Endothelial cell (in vitro differentiated cells): ENCODE measurements at regions not wholly inside any gene's neighbourhood (a gene's known extent, or its start where the extent isn't known, plus 50 kb on each side); places are given as distances from the start of the nearest gene placed in this dataset.

Experiments used
- DNase-seq: peaks from one replicate; pipeline ENCODE4 v3.0.0; 2021; ENCODE audit warnings: low spot score
- H3K27ac Mint-ChIP-seq: one replicate; pipeline ENCODE4 v1.8.0; 2021; ENCODE audit warnings: mixed read lengths, inconsistent platforms; ENCODE audit not compliant: unreplicated experiment
- H3K27me3 Mint-ChIP-seq: one replicate; pipeline ENCODE4 v1.8.0; 2021; ENCODE audit warnings: mild to moderate bottlenecking, moderate library complexity, mixed read lengths, inconsistent platforms; ENCODE audit not compliant: unreplicated experiment
- H3K36me3 Mint-ChIP-seq: one replicate; pipeline ENCODE4 v1.8.0; 2021; ENCODE audit warnings: mild to moderate bottlenecking, low read depth, mixed read lengths, inconsistent platforms; ENCODE audit not compliant: unreplicated experiment
- H3K4me1 Mint-ChIP-seq: one replicate; pipeline ENCODE4 v1.8.0; 2021; ENCODE audit warnings: mild to moderate bottlenecking, mixed read lengths, inconsistent platforms; ENCODE audit not compliant: unreplicated experiment
- H3K4me3 Mint-ChIP-seq: one replicate; pipeline ENCODE4 v1.8.0; 2021; ENCODE audit warnings: mild to moderate bottlenecking, mixed read lengths, inconsistent platforms; ENCODE audit not compliant: unreplicated experiment
- H3K9me3 Mint-ChIP-seq: one replicate; pipeline ENCODE4 v1.8.0; 2021; ENCODE audit warnings: mixed read lengths, inconsistent platforms; ENCODE audit not compliant: unreplicated experiment
- CTCF ChIP-seq: fragments of 200-600 bp; sonication (generic); IDR thresholded peaks from one replicate; pipeline ENCODE4 v1.5.0; 2021; ENCODE audit warnings: antibody characterized with exemption; ENCODE audit not compliant: unreplicated experiment

GRCh38 chr20:48395816-48396546, 431.8 kb downstream of the PREX1 start:
- peaks cover 5% of the 10 kb centered on the region for H3K36me3 Mint-ChIP-seq
- no peak overlapping the region for H3K4me3 Mint-ChIP-seq
- TF ChIP-seq CTCF: no peak
- H3K9me3 Mint-ChIP-seq: peaks cover 5% of the 10 kb centered on the region
- H3K4me1 Mint-ChIP-seq: peaks cover 3% of the 10 kb centered on the region
- H3K27me3 Mint-ChIP-seq: peaks cover 2% of the 10 kb centered on the region
- no peak overlapping the region for H3K27ac Mint-ChIP-seq
- no peak for DNase-seq

- peaks cover 5% of the 10 kb centered on the region for H3K36me3 Mint-ChIP-seq
- DNase-seq: no peak
- TF ChIP-seq CTCF: no peak
- no peak overlapping the region for H3K27ac Mint-ChIP-seq
- peaks cover 2% of the 10 kb centered on the region for H3K27me3 Mint-ChIP-seq
- H3K4me1 Mint-ChIP-seq: peaks cover 3% of the 10 kb centered on the region
- H3K9me3 Mint-ChIP-seq: peaks cover 11% of the 10 kb centered on the region
- no peak overlapping the region for H3K4me3 Mint-ChIP-seq
Observed at GRCh38 chr20:48394415-48395081, 433.3 kb downstream of the PREX1 start.

- no peak overlapping the region for H3K27ac Mint-ChIP-seq
- H3K27me3 Mint-ChIP-seq: peaks cover 2% of the 10 kb centered on the region
- TF ChIP-seq CTCF: no peak
- peaks cover 11% of the 10 kb centered on the region for H3K9me3 Mint-ChIP-seq
- peaks cover 3% of the 10 kb centered on the region for H3K4me1 Mint-ChIP-seq
- H3K36me3 Mint-ChIP-seq: peaks cover 5% of the 10 kb centered on the region
- no peak for DNase-seq
- no peak overlapping the region for H3K4me3 Mint-ChIP-seq
Observed at GRCh38 chr20:48393737-48394314, 434.0 kb downstream of the PREX1 start.

GRCh38 chr20:48393311-48393685, 434.5 kb downstream of the PREX1 start:
- Mint-ChIP-seq H3K27me3 (peaks cover 2% of the 10 kb centered on the region), H3K4me3 (peak overlapping the region; percentile 1), H3K9me3 (peaks cover 11% of the 10 kb centered on the region), H3K36me3 (peaks cover 5% of the 10 kb centered on the region), H3K27ac (no peak overlapping the region), H3K4me1 (peaks cover 3% of the 10 kb centered on the region)
- DNase-seq: no peak
- TF ChIP-seq CTCF: no peak
